SK-N-SH (cell line): ENCODE measurements at regions not wholly inside any gene's neighbourhood (a gene's known extent, or its start where the extent isn't known, plus 50 kb on each side); places are given as distances from the start of the nearest gene placed in this dataset.

Source experiments
- CTCF ChIA-PET: fragments of 300-600, 350-600 bp; formaldehyde crosslinking; extraction: SDS; loops from one replicate; lab custom pipeline; 2021; lab: Yijun Ruan, JAX
- POLR2A ChIA-PET: fragments of 350-600 bp; sonication (Branson Sonifier 250); formaldehyde crosslinking; extraction: SDS; loops from one replicate; lab custom pipeline; 2020; ENCODE audit warnings: antibody characterized with exemption, inconsistent platforms; lab: Yijun Ruan, JAX
- DNase-seq: peaks from one replicate; pipeline ENCODE4 v3.0.0; 2012
- H2AFZ ChIP-seq: fragments of 200-600 bp; sonication (generic); 2 replicates; pipeline ENCODE4 v1.8.1; 2016; ENCODE audit warnings: antibody characterized with exemption, mild to moderate bottlenecking, low read depth
- H3F3A ChIP-seq: fragments of 200-600 bp; sonication (generic); replicated peaks from 2 replicates; pipeline ENCODE3; 2016; ENCODE audit warnings: antibody characterized with exemption, mild to moderate bottlenecking; ENCODE audit not compliant: insufficient read depth
- H3K27ac ChIP-seq, 2 experiments: fragments of 200-500 bp in 1 of 2; fragments of 200-600 bp in 1 of 2; sonication (Bioruptor generic) in 1 of 2; sonication (generic), shearing (Covaris generic) in 1 of 2; 2 replicates each; pipeline versions ENCODE4 v1.5.1 to v1.6.1; 2014 to 2016; ENCODE audit warnings: low read depth in 2 of 2, inconsistent platforms in 1 of 2, low read length in 1 of 2, mild to moderate bottlenecking in 1 of 2, mixed read lengths in 1 of 2
- H3K27me3 ChIP-seq: fragments of 200-600 bp; sonication (generic), shearing (Covaris generic); 2 replicates; pipeline ENCODE4 v1.6.1; 2016; ENCODE audit warnings: mixed run types; ENCODE audit not compliant: insufficient read depth
- H3K36me3 ChIP-seq, 2 experiments: fragments of 200-500 bp in 1 of 2; fragments of 200-600 bp in 1 of 2; sonication (Bioruptor generic) in 1 of 2; sonication (generic) in 1 of 2; replicated peaks in 1 of 2; 2 replicates each; pipeline versions ENCODE3 to v1.5.1; 2014 to 2016; ENCODE audit warnings: low read length in 1 of 2, mild to moderate bottlenecking in 1 of 2; ENCODE audit not compliant: insufficient read depth in 2 of 2, control insufficient read depth in 1 of 2
- H3K4me1 ChIP-seq, 2 experiments: fragments of 200-500 bp in 1 of 2; fragments of 200-600 bp in 1 of 2; sonication (Bioruptor generic) in 1 of 2; sonication (generic), shearing (Covaris generic) in 1 of 2; 2 replicates each; pipeline versions ENCODE4 v1.5.1 to v1.6.1; 2014 to 2016; ENCODE audit warnings: low read depth in 1 of 2, low read length in 1 of 2, mixed run types in 1 of 2; ENCODE audit not compliant: insufficient read depth in 2 of 2, control insufficient read depth in 1 of 2
- H3K4me2 ChIP-seq: fragments of 200-600 bp; sonication (generic), shearing (Covaris generic); 2 replicates; pipeline ENCODE4 v1.6.1; 2017; ENCODE audit warnings: mixed run types
- H3K4me3 ChIP-seq, 2 experiments: fragments of 200-500 bp in 1 of 2; fragments of 200-600 bp in 1 of 2; sonication (Bioruptor generic) in 1 of 2; sonication (generic), shearing (Covaris generic) in 1 of 2; 2 replicates each; pipeline versions ENCODE4 v1.5.1 to v1.8.1; 2014 to 2016; ENCODE audit warnings: low read depth in 2 of 2, inconsistent platforms in 1 of 2, low read length in 1 of 2, mild to moderate bottlenecking in 1 of 2, mixed read lengths in 1 of 2, moderate library complexity in 1 of 2
- H3K79me2 ChIP-seq: fragments of 200-600 bp; sonication (generic); 2 replicates; pipeline ENCODE4 v1.8.1; 2017; ENCODE audit warnings: mild to moderate bottlenecking; ENCODE audit not compliant: insufficient read depth
- H3K9ac ChIP-seq: fragments of 200-600 bp; sonication (generic); 2 replicates; pipeline ENCODE4 v1.6.1; 2017; ENCODE audit warnings: mixed run types
- H3K9me2 ChIP-seq: fragments of 200-600 bp; sonication (generic); 2 replicates; pipeline ENCODE4 v1.6.1; 2017; ENCODE audit warnings: mixed run types
- H3K9me3 ChIP-seq: fragments of 200-600 bp; sonication (generic); 2 replicates; pipeline ENCODE4 v1.6.1; 2017; ENCODE audit warnings: mixed run types, mild to moderate bottlenecking, moderate library complexity
- H4K20me1 ChIP-seq: fragments of 200-600 bp; sonication (generic); 2 replicates; pipeline ENCODE4 v1.6.1; 2017; ENCODE audit warnings: mild to moderate bottlenecking, mixed run types; ENCODE audit not compliant: insufficient read depth
- CTCF ChIP-seq: fragments of 200-600 bp; sonication (generic); IDR thresholded peaks from 2 replicates; pipeline ENCODE4 v1.6.1; 2017; ENCODE audit warnings: antibody characterized with exemption, mild to moderate bottlenecking, moderate library complexity
- ELF1 ChIP-seq: IDR thresholded peaks from 2 replicates; pipeline ENCODE4 v1.4.0; 2012
- EZH2phosphoT487 ChIP-seq: fragments of 200-600 bp; sonication (generic); IDR thresholded peaks from 2 replicates; pipeline ENCODE4 v1.6.1; 2017; ENCODE audit warnings: low read depth, mixed run types, mild to moderate bottlenecking, antibody characterized with exemption, moderate library complexity, borderline replicate concordance
- FOXM1 ChIP-seq: IDR thresholded peaks from 2 replicates; pipeline ENCODE4 v1.4.0; 2012; ENCODE audit warnings: low read depth, mild to moderate bottlenecking
- GATA2 ChIP-seq: sonication (generic); formaldehyde crosslinking; IDR thresholded peaks from 2 replicates; pipeline ENCODE4 v1.5.0; 2020; ENCODE audit warnings: mild to moderate bottlenecking, missing genetic modification reagents
- IRF3 ChIP-seq: fragments of 150-350 bp; IDR thresholded peaks from 2 replicates; pipeline ENCODE4 v1.6.1; 2016; ENCODE audit warnings: mild to moderate bottlenecking, low read depth, low read length
- JUND ChIP-seq: IDR thresholded peaks from 2 replicates; pipeline ENCODE4 v1.4.0; 2012
- MAX ChIP-seq: IDR thresholded peaks from 2 replicates; pipeline ENCODE4 v1.4.0; 2012; ENCODE audit warnings: low read depth
- NFIC ChIP-seq: IDR thresholded peaks from 2 replicates; pipeline ENCODE4 v1.4.0; 2012; ENCODE audit warnings: borderline replicate concordance
- NRF1 ChIP-seq: IDR thresholded peaks from 2 replicates; pipeline ENCODE4 v1.6.1; 2012; ENCODE audit warnings: low read depth, mild to moderate bottlenecking, low read length
- PBX3 ChIP-seq: IDR thresholded peaks from 2 replicates; pipeline ENCODE4; 2012
- POLR2AphosphoS5 ChIP-seq: IDR thresholded peaks from 2 replicates; pipeline ENCODE4 v1.6.1; 2012; ENCODE audit warnings: low read depth, low read length
- RCOR1 ChIP-seq: fragments of 150-350 bp; IDR thresholded peaks from 2 replicates; pipeline ENCODE4 v1.6.1; 2017; ENCODE audit warnings: antibody characterized with exemption, low read length
- REST ChIP-seq: IDR thresholded peaks from 2 replicates; pipeline ENCODE4 v1.6.1; 2012; ENCODE audit warnings: mild to moderate bottlenecking, low read depth, low read length, moderate library complexity
- RFX5 ChIP-seq: IDR thresholded peaks from 2 replicates; pipeline ENCODE4 v1.6.1; 2012; ENCODE audit warnings: mild to moderate bottlenecking, improper control_type of control experiment, low read length
- SIN3A ChIP-seq: IDR thresholded peaks from 2 replicates; pipeline ENCODE4 v1.6.1; 2012; ENCODE audit warnings: low read depth, mild to moderate bottlenecking, low read length, moderate library complexity, borderline replicate concordance
- SMC3 ChIP-seq: IDR thresholded peaks from 2 replicates; pipeline ENCODE4 v1.6.1; 2012; ENCODE audit warnings: low read depth, low read length, improper control_type of control experiment
- YY1 ChIP-seq: IDR thresholded peaks from 2 replicates; pipeline ENCODE4 v1.4.0; 2012; ENCODE audit warnings: low read depth, mild to moderate bottlenecking
- ZBTB33 ChIP-seq: IDR thresholded peaks from 2 replicates; pipeline ENCODE4 v1.4.0; 2012; ENCODE audit warnings: low read depth, borderline replicate concordance
- WGBS: methylation state at CpG from one replicate; pipeline ENCODE4 v1.1.6; 2017; ENCODE audit warnings: low lambda C conversion rate; 5-methylcytosine and 5-hydroxymethylcytosine counted together

- no peaks in the 10 kb centered on the region for H3K9me2 ChIP-seq
- no peak overlapping the region for H2AFZ ChIP-seq
- 82% methylated on average over 3 of the region's 3 CpGs for WGBS
- H3K4me1 ChIP-seq: no peaks in the 10 kb centered on the region
- POLR2A ChIA-PET: no interaction called here
- H3K27ac ChIP-seq: no peak overlapping the region
- no peak for TF ChIP-seq EZH2phosphoT487
- H3K9me3 ChIP-seq: no peaks in the 10 kb centered on the region
- no peak overlapping the region for H3K9ac ChIP-seq
- no peaks in the 10 kb centered on the region for H3K27me3 ChIP-seq
- no peak overlapping the region for H3K4me2 ChIP-seq
- H3K79me2 ChIP-seq: no peaks in the 10 kb centered on the region
- H3F3A ChIP-seq: no peaks in the 10 kb centered on the region
- DNase-seq: no peak
- no peaks in the 10 kb centered on the region for H4K20me1 ChIP-seq
- H3K36me3 ChIP-seq: no peaks in the 10 kb centered on the region
- CTCF ChIA-PET: interaction anchor here (1.1 to 1.4 kb wide), 2 partner anchors 10 to 496 kb away, joined by 3 read pairs; no protein-coding TSS in a partner anchor
- no peak overlapping the region for H3K4me3 ChIP-seq
Observed at GRCh38 chr21:25391777-25392176, 215.5 kb downstream of the MRPL39 start.

GRCh38 chr21:25390701-25391100 lies 216.6 kb downstream of the MRPL39 start:
- no peaks in the 10 kb centered on the region for H4K20me1 ChIP-seq
- no peaks in the 10 kb centered on the region for H3K27me3 ChIP-seq
- H3K4me2 ChIP-seq: no peak overlapping the region
- H3K36me3 ChIP-seq: no peaks in the 10 kb centered on the region
- no peaks in the 10 kb centered on the region for H3K79me2 ChIP-seq
- no peak overlapping the region for H3K9ac ChIP-seq
- TF ChIP-seq POLR2AphosphoS5 (no peak), NFIC (no peak), REST (no peak), GATA2 (no peak), RFX5 (no peak), ELF1 (no peak), PBX3 (no peak), NRF1 (no peak), ZBTB33 (no peak), YY1 (no peak), FOXM1 (no peak), JUND (no peak), MAX (no peak), CTCF (no peak), SIN3A (no peak), RCOR1 (no peak), IRF3 (no peak), SMC3 (no peak)
- H2AFZ ChIP-seq: no peak overlapping the region
- H3K4me3 ChIP-seq: no peak overlapping the region
- ChIA-PET CTCF (interaction anchor here (0.6 to 1.4 kb wide), 3 partner anchors 9 to 544 kb away, joined by 3 read pairs; no protein-coding TSS in a partner anchor), POLR2A (no interaction called here)
- H3K27ac ChIP-seq: no peak overlapping the region
- no peaks in the 10 kb centered on the region for H3K9me2 ChIP-seq
- DNase-seq: no peak
- no peaks in the 10 kb centered on the region for H3F3A ChIP-seq
- no peaks in the 10 kb centered on the region for H3K9me3 ChIP-seq
- H3K4me1 ChIP-seq: peaks cover 0 to 2% of the 10 kb centered on the region in 2 experiments; a peak in 2 of 4 replicates
